Adipocyte (in vitro differentiated cells): ENCODE measurements at regions not wholly inside any gene's neighbourhood (a gene's known extent, or its start where the extent isn't known, plus 50 kb on each side); places are given as distances from the start of the nearest gene placed in this dataset.
"Not testable (repeated sequence)": the region's sequence is repeated elsewhere in the genome, so short reads cannot be mapped to it uniquely, and the experiment has no call there.

ENCODE experiments used
- DNase-seq: peaks from one replicate; pipeline ENCODE4 v3.0.0-alpha.2; 2015; ENCODE audit warnings: low read depth
- H3K27me3 ChIP-seq: replicated peaks from 2 replicates; pipeline ENCODE4 v1.7.0; 2013; ENCODE audit warnings: mild to moderate bottlenecking, low read length, moderate library complexity; ENCODE audit not compliant: control insufficient read depth, insufficient read depth
- H3K36me3 ChIP-seq: 2 replicates; pipeline ENCODE4 v1.7.0; 2013; ENCODE audit warnings: low read length, mild to moderate bottlenecking, moderate library complexity; ENCODE audit not compliant: control insufficient read depth, insufficient read depth, severe bottlenecking
- H3K4me1 ChIP-seq: 2 replicates; pipeline ENCODE4 v1.7.0; 2013; ENCODE audit warnings: mild to moderate bottlenecking, low read length, moderate library complexity; ENCODE audit not compliant: control insufficient read depth, insufficient read depth
- H3K4me3 ChIP-seq: 2 replicates; pipeline ENCODE4 v1.7.0; 2013; ENCODE audit warnings: mild to moderate bottlenecking, low read length, moderate library complexity
- H3K9ac ChIP-seq: 2 replicates; pipeline ENCODE4 v1.7.0; 2013; ENCODE audit warnings: mild to moderate bottlenecking, low read length, moderate library complexity
- H3K9me3 ChIP-seq: 2 replicates; pipeline ENCODE4 v1.7.0; 2013; ENCODE audit warnings: mild to moderate bottlenecking, low read length, moderate library complexity; ENCODE audit not compliant: control insufficient read depth

- DNase-seq, result no peak
- no peak overlapping the region for H3K9ac ChIP-seq
- H3K27me3 ChIP-seq, result peaks cover 56% of the 10 kb centered on the region
- H3K9me3 ChIP-seq, result no peaks in the 10 kb centered on the region
- no peaks in the 10 kb centered on the region for H3K36me3 ChIP-seq
- peaks cover 7% of the 10 kb centered on the region for H3K4me1 ChIP-seq
- no peak overlapping the region for H3K4me3 ChIP-seq
Observed at GRCh38 chr12:114501474-114501807, 95.5 kb upstream of the TBX5 start.

- Histone ChIP-seq H3K9me3 (no peaks in the 10 kb centered on the region), H3K4me3 (no peak overlapping the region)
Observed at GRCh38 chr12:114500775-114501473, 95.0 kb upstream of the TBX5 start.

GRCh38 chr12:114500131-114500530 lies 94.2 kb upstream of the TBX5 start:
- H3K4me3 ChIP-seq, result no peak overlapping the region
- H3K9me3 ChIP-seq, result no peaks in the 10 kb centered on the region
- no peak for DNase-seq
- H3K9ac ChIP-seq, result no peak overlapping the region
- peaks cover 7% of the 10 kb centered on the region for H3K4me1 ChIP-seq
- no peaks in the 10 kb centered on the region for H3K36me3 ChIP-seq
- H3K27me3 ChIP-seq, result peaks cover 59% of the 10 kb centered on the region

More at GRCh38 chr12:114500775-114501473, 95.0 kb upstream of the TBX5 start:
- H3K4me1 ChIP-seq, result peaks cover 7% of the 10 kb centered on the region
- no peak overlapping the region for H3K9ac ChIP-seq
- H3K27me3 ChIP-seq, result peaks cover 56% of the 10 kb centered on the region
- H3K36me3 ChIP-seq, result no peaks in the 10 kb centered on the region
- no peak for DNase-seq

- DNase-seq, result no peak
- Histone ChIP-seq H3K27me3 (peaks cover 57% of the 10 kb centered on the region), H3K4me3 (no peak overlapping the region), H3K4me1 (peaks cover 7% of the 10 kb centered on the region), H3K9ac (no peak overlapping the region), H3K36me3 (no peaks in the 10 kb centered on the region), H3K9me3 (no peaks in the 10 kb centered on the region)
Observed at GRCh38 chr12:114499338-114499737, 93.4 kb upstream of the TBX5 start.

- Histone ChIP-seq H3K4me1 (no peaks in the 10 kb centered on the region), H3K9ac (no peak overlapping the region), H3K4me3 (no peak overlapping the region), H3K36me3 (no peaks in the 10 kb centered on the region), H3K9me3 (no peaks in the 10 kb centered on the region), H3K27me3 (peaks cover 67% of the 10 kb centered on the region)
- no peak for DNase-seq
Observed at GRCh38 chr12:114491916-114492315, 86.0 kb upstream of the TBX5 start.

GRCh38 chr12:114484822-114485459 lies 79.0 kb upstream of the TBX5 start:
- Histone ChIP-seq H3K27me3 (peaks cover 42% of the 10 kb centered on the region), H3K4me1 (peaks cover 11% of the 10 kb centered on the region)
- not testable (repeated sequence) for H3K9me3 ChIP-seq, H3K9ac ChIP-seq, DNase-seq, H3K4me3 ChIP-seq, H3K36me3 ChIP-seq

GRCh38 chr12:114483996-114484395 lies 78.1 kb upstream of the TBX5 start:
- Histone ChIP-seq H3K36me3 (no peaks in the 10 kb centered on the region), H3K4me3 (no peak overlapping the region), H3K9me3 (peaks cover 7% of the 10 kb centered on the region), H3K4me1 (peaks cover 17% of the 10 kb centered on the region), H3K9ac (no peak overlapping the region), H3K27me3 (peaks cover 44% of the 10 kb centered on the region)
- no peak for DNase-seq

GRCh38 chr12:114481200-114481535 lies 75.2 kb upstream of the TBX5 start:
- Histone ChIP-seq H3K9ac (no peak overlapping the region), H3K9me3 (peaks cover 3% of the 10 kb centered on the region), H3K4me1 (peaks cover 22% of the 10 kb centered on the region), H3K27me3 (peaks cover 58% of the 10 kb centered on the region), H3K36me3 (no peaks in the 10 kb centered on the region), H3K4me3 (peak overlapping the region; percentile 80)
- no peak for DNase-seq

- Histone ChIP-seq H3K9ac (peak overlapping the region; percentile 47), H3K9me3 (no peaks in the 10 kb centered on the region), H3K4me3 (peak overlapping the region; percentile 80), H3K36me3 (no peaks in the 10 kb centered on the region), H3K4me1 (peaks cover 22% of the 10 kb centered on the region), H3K27me3 (peaks cover 59% of the 10 kb centered on the region)
- peak; percentile 58 for DNase-seq
Observed at GRCh38 chr12:114480337-114481199, 74.6 kb upstream of the TBX5 start.

GRCh38 chr12:114479831-114480230 lies 73.9 kb upstream of the TBX5 start:
- H3K4me3 ChIP-seq, result peak overlapping the region; percentile 80

GRCh38 chr12:114478865-114479264 lies 72.9 kb upstream of the TBX5 start:
- DNase-seq, result no peak
- Histone ChIP-seq H3K9me3 (no peaks in the 10 kb centered on the region), H3K4me3 (no peak overlapping the region), H3K9ac (no peak overlapping the region), H3K4me1 (peaks cover 22% of the 10 kb centered on the region), H3K36me3 (no peaks in the 10 kb centered on the region), H3K27me3 (peaks cover 61% of the 10 kb centered on the region)

More at GRCh38 chr12:114479831-114480230, 73.9 kb upstream of the TBX5 start:
- no peak for DNase-seq
- Histone ChIP-seq H3K27me3 (peaks cover 61% of the 10 kb centered on the region), H3K9ac (peak overlapping the region; percentile 47), H3K9me3 (no peaks in the 10 kb centered on the region), H3K36me3 (no peaks in the 10 kb centered on the region), H3K4me1 (peaks cover 22% of the 10 kb centered on the region)
